Fibroblast of skin of back (primary cell): ENCODE measurements at regions not wholly inside any gene's neighbourhood (a gene's known extent, or its start where the extent isn't known, plus 50 kb on each side); places are given as distances from the start of the nearest gene placed in this dataset.
A peak's percentile ranks its signal among the peaks of the same experiment; 100 is the strongest.
"Not testable (repeated sequence)": the region's sequence is repeated elsewhere in the genome, so short reads cannot be mapped to it uniquely, and the experiment has no call there.

ENCODE experiments used
- DNase-seq: peaks from one replicate; pipeline ENCODE4 v3.0.0-alpha.2; 2013

- DNase-seq: not testable (repeated sequence)
Observed at GRCh38 chr12:127154830-127155229, 1112.1 kb upstream of the TMEM132C start.

GRCh38 chr12:127155935-127156619, 1110.9 kb upstream of the TMEM132C start:
- DNase-seq: not testable (repeated sequence)

DNA sequence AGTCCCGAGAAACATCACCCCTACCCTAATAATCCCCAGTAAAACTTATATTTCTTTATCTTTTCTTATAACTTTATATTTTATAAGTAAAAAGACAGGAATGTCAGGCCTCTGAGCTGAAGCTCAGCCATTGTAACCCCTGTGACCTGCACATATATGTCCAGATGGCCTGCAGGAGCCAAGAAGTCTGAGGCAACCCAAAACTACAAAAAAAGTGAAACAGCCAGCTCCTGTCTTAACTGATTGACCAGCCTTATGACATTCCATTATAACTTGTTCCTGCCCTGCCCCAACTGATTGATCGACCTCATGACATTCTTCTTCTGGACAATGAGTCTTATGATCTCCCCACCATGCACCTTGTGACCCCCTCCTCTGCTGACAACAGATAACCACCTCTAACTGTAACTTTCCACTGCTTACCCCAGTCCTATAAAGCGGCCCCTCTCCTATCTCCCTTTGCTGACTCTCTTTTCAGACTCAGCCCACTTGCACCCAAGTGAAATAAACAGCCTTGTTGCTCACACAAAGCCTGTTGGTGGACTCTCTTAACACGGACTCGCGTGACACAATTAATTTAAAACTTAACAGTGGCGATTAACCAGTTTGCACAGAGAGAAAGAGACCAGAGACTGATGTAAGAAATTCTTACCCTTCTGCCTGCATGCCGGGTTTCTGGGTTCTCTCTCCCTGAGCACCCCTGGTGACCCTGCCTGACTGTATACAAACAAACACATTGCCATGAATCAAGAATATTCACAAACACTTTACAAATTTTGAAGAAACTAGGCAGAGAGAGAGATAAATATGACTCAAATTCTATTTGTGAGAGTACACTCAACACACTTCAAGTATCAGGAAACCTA, 1109.2 kb upstream of the TMEM132C start:
- DNase-seq: not testable (repeated sequence)

- no peak for DNase-seq
Observed at GRCh38 chr12:127158385-127159061, 1108.4 kb upstream of the TMEM132C start.

DNA sequence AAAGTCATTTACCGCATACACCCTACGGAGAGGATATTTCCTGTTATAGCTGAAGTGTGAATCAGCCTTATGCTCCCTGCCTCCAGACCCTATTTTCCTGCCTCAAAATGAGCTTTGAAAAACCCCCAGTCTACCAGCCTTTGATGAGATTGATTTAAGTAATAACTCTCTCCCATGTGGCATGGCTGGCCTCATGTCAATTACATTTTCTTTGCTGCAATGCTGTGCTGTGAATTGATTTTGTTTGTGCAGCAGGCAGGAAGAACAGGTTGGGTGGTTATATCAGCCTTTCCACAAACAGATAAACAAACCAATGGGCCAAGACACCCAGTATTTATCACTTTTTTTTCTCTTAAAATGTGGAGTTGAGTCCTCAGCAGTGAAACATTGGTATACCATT, 1105.5 kb upstream of the TMEM132C start:
- DNase-seq: no peak

DNA sequence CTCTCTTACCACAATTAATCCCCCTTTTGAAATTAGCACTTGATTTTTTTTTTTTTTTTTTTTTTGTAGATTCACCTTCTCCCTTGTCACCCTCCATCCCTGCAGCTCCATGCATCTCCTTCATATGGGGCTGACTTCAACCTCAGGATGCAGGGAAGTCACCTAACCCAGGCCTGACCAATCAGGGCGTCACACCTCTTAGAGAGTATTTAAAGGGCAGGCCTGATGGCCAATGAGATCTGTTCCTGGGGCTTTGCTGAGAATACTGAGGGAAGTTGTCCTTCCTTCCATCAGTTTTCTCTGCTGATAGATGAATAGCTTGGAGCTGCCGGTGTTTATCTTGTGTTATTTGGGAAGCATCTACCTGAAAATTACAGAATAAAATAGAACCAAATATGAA, 1104.7 kb upstream of the TMEM132C start:
- DNase-seq: peak; percentile 16

- DNase-seq: peak; percentile 75
Observed at GRCh38 chr12:127162902-127163301, 1104.1 kb upstream of the TMEM132C start.

GRCh38 chr12:127165567-127166392, 1101.2 kb upstream of the TMEM132C start:
- DNase-seq: peak; percentile 81

DNA sequence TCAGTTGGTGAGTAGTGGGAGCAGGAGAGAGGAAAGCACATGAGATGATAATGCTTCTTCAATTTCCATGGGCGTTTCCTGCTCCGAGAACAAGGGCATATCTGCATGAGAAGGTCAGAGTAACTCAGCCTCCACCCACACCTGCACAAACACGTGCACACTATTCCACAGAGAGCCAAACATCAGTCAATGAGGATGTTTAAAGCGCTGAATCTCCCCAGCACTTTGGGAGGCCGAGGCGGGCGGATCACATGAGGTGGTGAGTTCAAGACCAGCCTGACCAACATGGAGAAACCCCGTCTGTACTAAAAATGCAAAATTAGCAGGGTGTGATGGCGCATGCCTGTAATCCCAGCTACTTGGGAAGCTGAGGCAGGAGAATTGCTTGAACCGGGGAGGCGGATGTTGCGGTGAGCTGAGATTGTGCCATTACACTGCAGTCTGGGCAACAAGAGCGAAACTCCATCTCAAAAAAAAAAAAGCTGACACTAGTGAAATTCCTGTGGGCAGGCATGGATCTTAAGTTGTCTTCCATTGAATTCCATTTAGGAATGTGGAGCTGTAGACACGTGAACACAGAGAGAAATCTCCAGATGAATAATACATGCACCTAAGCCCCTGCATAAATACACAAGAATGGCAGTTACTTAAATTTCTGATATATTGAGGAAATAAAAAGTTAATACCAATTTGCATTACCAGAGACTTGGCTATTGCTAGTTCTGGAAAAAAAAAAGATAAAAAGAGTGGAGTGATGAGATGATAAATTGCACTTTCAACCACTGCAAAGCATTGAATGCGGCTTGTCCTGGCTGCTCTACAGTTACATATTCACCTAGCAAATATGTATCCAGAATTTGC, 1097.4 kb upstream of the TMEM132C start:
- peak; percentile 73 for DNase-seq

DNA sequence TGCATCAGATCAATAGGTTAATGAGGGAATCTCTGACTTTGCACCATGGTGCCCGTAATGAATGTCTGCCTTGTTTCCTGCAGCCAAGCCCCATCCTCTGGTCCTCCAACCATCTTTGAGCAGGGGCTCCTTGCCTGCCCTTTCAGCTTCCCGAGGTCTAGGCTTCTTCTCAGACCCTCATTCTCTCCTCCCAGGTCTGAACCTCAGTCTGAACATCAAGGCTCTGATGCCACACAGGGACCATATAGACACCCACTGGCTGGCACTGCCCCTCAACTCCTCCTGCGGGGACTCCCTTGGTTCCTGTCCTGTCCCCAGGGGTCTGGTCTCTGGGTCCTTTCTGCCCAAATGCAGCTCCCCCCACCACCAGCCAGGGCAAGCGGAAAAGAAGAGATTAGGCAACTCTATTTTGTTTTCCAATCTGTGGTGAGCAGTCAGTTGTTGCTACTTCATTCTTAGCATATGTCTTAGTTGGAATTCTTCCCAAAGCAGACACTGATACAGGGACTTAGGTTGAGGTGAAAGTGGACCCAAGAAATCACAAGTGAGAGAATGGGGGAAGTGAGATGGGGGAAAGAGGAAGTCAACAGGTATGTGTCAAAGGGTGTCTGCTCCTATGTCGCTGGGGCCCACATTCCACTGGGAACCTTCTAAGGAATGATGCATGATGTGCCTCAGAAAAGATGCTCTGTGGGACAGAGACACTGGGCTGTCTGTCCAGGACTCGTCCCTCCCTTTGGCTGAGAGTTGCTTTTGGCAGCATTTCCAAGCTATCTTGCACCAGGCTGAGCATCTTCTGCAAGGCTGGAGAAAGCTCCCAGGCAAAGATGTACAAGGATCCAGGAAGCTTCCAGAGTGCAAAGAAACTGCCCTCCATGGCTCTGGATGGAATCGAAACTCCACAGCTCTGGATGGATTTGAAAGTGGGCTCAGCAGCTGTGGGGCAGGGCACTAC, 1096.5 kb upstream of the TMEM132C start:
- DNase-seq: peak; percentile 38

- no peak for DNase-seq
Observed at GRCh38 chr12:127172861-127173260, 1094.1 kb upstream of the TMEM132C start.

DNA sequence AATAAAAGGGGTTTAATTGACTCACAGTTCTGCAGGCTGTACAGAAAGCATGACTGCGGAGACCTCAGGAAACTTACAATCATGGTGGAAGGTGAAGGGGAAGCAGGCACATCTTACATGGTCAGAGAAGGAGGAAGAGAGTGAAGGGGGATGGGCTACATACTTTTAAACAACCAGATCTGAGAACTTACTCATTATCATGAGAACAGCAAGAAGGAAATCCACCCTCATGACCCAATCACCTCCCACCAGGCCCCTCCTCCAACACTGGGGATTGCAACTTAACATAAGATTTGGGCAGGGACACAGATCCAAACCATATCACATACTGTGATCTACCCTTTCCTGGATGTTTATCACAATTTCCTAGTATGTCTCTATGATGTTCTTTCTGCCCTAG, 1093.0 kb upstream of the TMEM132C start:
- not testable (repeated sequence) for DNase-seq

DNA sequence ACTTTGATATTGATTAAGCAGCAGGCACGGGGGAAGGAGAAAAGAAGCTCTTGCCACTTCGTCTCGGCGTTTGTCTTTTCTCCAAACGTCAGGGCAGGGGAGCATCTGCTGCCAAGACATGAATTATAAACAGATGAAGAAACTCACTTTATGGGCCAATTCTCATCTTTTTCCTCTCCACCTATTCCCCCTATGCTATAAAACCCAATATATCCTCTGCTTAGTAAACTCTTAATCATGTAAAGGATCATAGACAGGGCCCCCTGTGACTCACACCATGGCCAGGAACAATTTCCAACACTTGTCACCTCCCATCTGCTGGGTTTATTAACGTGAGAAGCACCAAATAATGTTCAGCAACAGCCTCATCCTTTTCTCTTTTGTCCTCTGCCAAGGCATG, 1092.1 kb upstream of the TMEM132C start:
- peak; percentile 24 for DNase-seq

DNA sequence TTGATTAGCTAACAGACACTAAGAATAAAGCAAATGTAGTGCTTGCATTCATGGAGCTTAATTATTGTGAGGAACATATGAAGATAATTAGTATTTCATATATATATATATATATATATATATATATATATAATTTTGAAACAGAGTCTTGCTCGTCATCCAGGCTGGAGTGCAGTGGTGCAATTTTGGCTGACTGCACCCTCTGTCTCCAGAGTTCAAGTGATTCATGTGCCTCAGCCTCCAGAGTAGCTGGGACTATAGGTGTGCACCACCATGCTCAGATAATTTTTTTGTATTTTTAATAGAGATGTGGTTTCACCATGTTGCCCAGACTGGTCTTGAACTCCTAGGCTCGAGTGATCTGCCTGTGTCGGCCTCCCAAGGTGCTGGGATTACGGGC, 1091.6 kb upstream of the TMEM132C start:
- no peak for DNase-seq

GRCh38 chr12:127176804-127177203, 1090.2 kb upstream of the TMEM132C start:
- DNase-seq: no peak

DNA sequence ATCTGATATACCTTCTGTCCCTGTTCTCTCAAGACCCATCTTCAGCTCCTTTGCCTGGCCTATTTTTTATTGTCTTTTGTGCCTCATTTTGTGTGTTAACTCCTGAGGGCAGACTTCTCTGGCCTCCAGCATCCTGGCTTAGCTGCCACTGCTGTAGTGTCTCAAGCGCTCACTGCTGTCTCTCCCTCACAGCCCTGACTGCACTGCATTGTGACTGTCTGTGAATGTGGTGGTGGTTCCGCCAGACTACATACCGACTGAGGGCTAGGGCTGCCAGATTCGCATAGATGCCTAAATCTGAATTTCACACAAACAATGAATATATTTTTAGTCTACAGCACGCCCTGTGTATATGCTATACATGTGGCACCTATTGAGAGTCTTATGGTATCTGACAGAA, 1088.9 kb upstream of the TMEM132C start:
- no peak for DNase-seq

DNA sequence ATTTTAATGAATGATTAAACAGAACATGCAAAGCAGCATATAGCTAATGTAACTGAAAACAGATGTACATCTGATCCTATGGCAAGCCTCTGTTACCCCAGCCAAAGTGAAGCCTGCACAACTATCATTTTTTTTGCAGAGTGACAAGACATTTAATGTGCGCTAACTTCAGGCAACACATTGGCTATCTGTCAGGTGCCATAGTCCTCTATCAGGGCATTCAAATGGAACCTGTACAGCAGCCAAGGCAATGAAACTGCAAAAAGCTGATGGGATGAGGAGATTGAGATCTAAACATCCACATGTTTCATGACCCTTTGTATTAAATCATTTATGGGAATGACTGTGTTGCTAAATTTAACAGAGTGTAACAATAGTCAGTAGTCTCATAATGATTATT, 1088.5 kb upstream of the TMEM132C start:
- DNase-seq: no peak

DNA sequence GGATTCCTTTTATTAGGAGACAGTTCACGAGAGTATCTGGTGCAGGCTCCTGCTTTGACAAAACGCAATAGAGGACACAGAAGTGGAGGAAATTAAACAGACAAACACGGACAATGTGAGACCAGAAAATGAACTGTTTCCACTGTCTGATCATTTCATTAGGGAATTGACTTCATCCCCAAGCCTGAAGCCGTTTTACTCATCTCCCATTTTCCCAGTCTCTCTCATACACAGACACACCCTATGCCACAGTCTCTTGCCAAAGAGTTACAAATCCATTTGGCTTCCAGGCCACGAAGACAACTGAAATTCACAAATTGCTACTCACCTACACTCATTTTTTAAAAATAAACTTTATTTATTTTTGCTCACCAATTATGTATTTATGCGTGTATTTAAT, 1087.8 kb upstream of the TMEM132C start:
- DNase-seq: peak; percentile 31

GRCh38 chr12:127182018-127182417, 1085.0 kb upstream of the TMEM132C start:
- DNase-seq: no peak

- no peak for DNase-seq
Observed at GRCh38 chr12:127189992-127190391, 1077.0 kb upstream of the TMEM132C start.
